ENCODE measurements at regions not wholly inside any gene's neighbourhood (a gene's known extent, or its start where the extent isn't known, plus 50 kb on each side); places are given as distances from the start of the nearest gene placed in this dataset.

GRCh38 chr20:58043236-58044140 is 185.0 kb downstream of the ANKRD60 start:
- Histone ChIP-seq H4K8ac (ENCODE audit: low read depth, low read length) (no peak overlapping the region), H2BK120ac (ENCODE audit: insufficient read depth, low read length, poor library complexity) (no peak overlapping the region), H3K27ac (ENCODE audit: low read depth, low read length) (no peak overlapping the region), H3K14ac (ENCODE audit: low read length) (no peak overlapping the region), H2BK5ac (ENCODE audit: low read depth, low read length, poor library complexity) (no peak overlapping the region), H3K27me3 (ENCODE audit: insufficient read depth, low read length) (no peaks in the 10 kb centered on the region), H4K12ac (ENCODE audit: low read depth, low read length) (no peak overlapping the region), H3K18ac (ENCODE audit: low read length) (no peak overlapping the region), H3K79me1 (ENCODE audit: low read length) (no peaks in the 10 kb centered on the region), H3K9me3 (ENCODE audit: insufficient read depth, low read depth, low read length) (no peaks in the 10 kb centered on the region), H3K4ac (ENCODE audit: low read depth, low read length) (no peak overlapping the region), H4K91ac (ENCODE audit: low read depth, low read length) (no peak overlapping the region), H2AK5ac (ENCODE audit: low read length) (no peak overlapping the region), H2AFZ (ENCODE audit: insufficient read depth, low read length, poor library complexity) (no peak overlapping the region), H3K36me3 (ENCODE audit: control insufficient read depth in 1 of 2, insufficient read depth in 2 of 2, low read length in 2 of 2) (no peaks in the 10 kb centered on the region), H3K23ac (ENCODE audit: low read length) (no peak overlapping the region), H3K4me1 (ENCODE audit: control insufficient read depth in 1 of 2, insufficient read depth in 2 of 2, low read length in 2 of 2) (no peaks in the 10 kb centered on the region), H2BK12ac (ENCODE audit: low read length) (no peak overlapping the region), H3K4me3 (ENCODE audit: low read depth, low read length) (no peak overlapping the region), H3K79me2 (ENCODE audit: control insufficient read depth, insufficient read depth, low read length, poor library complexity) (no peaks in the 10 kb centered on the region), H3K9ac (ENCODE audit: low read length) (no peak overlapping the region), H3K4me2 (ENCODE audit: low read length) (no peak overlapping the region)
- no CpG with 5 or more reads among the region's 17 CpGs for WGBS (ENCODE audit: extremely low coverage, insufficient coverage, insufficient read length)
- DNase-seq: no peak

DNA sequence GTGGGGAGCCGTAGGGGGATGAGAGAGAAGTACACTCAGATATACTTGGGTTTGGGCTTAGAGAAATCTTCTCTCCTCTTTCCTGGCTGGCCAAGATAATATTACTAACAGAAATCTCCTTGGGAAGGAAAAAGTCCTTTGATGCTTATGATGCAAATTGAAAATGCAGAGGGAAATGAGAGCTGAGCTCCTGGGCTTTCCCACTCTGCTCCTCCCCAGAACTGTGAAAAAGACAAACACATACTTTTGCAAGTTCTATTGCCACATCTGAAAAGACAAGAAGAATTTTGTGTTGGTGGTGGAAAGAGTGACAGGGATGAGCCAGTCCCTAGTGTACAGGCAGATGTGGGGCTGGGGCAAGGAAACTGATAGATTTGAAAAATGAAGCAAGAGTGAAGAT is 185.9 kb downstream of the ANKRD60 start:
- H3K9me3 ChIP-seq (ENCODE audit: insufficient read depth, low read depth, low read length): no peaks in the 10 kb centered on the region
- no peak overlapping the region for H4K8ac ChIP-seq (ENCODE audit: low read depth, low read length)
- H2AK5ac ChIP-seq (ENCODE audit: low read length): no peak overlapping the region
- no peak overlapping the region for H3K23ac ChIP-seq (ENCODE audit: low read length)
- H3K4ac ChIP-seq (ENCODE audit: low read depth, low read length): no peak overlapping the region
- H3K4me3 ChIP-seq (ENCODE audit: low read depth, low read length): no peak overlapping the region
- DNase-seq: no peak
- no peak overlapping the region for H3K27ac ChIP-seq (ENCODE audit: low read depth, low read length)
- no peak overlapping the region for H3K9ac ChIP-seq (ENCODE audit: low read length)
- no peaks in the 10 kb centered on the region for H3K27me3 ChIP-seq (ENCODE audit: insufficient read depth, low read length)
- no peak overlapping the region for H4K91ac ChIP-seq (ENCODE audit: low read depth, low read length)
- WGBS (ENCODE audit: extremely low coverage, insufficient coverage, insufficient read length): no CpG with 5 or more reads among the region's 1 CpG
- no peak overlapping the region for H2BK5ac ChIP-seq (ENCODE audit: low read depth, low read length, poor library complexity)
- no peak overlapping the region for H3K4me2 ChIP-seq (ENCODE audit: low read length)
- H3K4me1 ChIP-seq (ENCODE audit: control insufficient read depth in 1 of 2, insufficient read depth in 2 of 2, low read length in 2 of 2): no peaks in the 10 kb centered on the region
- no peak overlapping the region for H2AFZ ChIP-seq (ENCODE audit: insufficient read depth, low read length, poor library complexity)
- H2BK120ac ChIP-seq (ENCODE audit: insufficient read depth, low read length, poor library complexity): no peak overlapping the region
- H4K12ac ChIP-seq (ENCODE audit: low read depth, low read length): no peak overlapping the region
- no peaks in the 10 kb centered on the region for H3K79me1 ChIP-seq (ENCODE audit: low read length)
- no peaks in the 10 kb centered on the region for H3K79me2 ChIP-seq (ENCODE audit: control insufficient read depth, insufficient read depth, low read length, poor library complexity)
- H2BK12ac ChIP-seq (ENCODE audit: low read length): no peak overlapping the region
- H3K14ac ChIP-seq (ENCODE audit: low read length): no peak overlapping the region
- no peaks in the 10 kb centered on the region for H3K36me3 ChIP-seq (ENCODE audit: control insufficient read depth in 1 of 2, insufficient read depth in 2 of 2, low read length in 2 of 2)
- no peak overlapping the region for H3K18ac ChIP-seq (ENCODE audit: low read length)

DNA sequence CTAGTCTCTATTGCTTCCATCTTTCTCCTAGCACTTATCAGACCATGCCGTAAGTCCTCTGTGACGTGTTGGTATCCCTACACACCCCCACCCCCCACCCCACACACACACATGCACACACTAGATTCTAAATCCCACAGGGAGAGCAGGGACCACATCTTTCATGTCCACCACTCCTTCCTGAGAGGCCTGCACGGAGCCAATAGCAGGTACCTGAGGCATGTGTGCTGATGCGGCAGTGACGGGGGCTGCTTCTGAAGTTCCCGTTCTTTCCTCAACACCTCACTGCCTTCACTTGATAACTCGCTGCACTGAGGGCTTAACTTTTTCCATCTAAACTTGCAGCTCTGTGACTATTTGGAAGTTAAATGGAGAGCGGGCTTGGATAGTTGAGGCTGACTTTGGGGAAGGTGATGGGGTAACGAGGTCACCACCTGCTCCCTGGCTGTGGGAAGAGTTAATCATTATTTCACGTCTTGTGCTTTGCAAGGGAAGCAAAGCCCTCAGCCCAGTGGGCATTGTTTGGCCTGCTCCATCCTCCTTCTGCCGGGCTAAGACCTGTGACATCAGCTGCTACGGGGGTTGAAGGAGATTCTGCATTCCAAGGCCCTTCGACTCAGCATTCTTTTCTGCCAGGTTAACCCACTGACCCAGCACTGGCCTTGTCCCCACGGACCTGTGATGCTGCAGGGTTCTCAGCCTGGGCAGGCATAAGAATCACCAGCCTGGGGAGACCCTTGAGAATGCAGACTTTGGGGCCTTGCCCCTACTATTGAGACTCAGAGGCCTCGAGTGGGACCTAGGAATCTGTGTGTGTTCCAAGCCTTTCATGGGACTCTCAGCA is 187.8 kb downstream of the ANKRD60 start:
- Histone ChIP-seq H3K14ac (ENCODE audit: low read length) (no peak overlapping the region), H2BK5ac (ENCODE audit: low read depth, low read length, poor library complexity) (no peak overlapping the region)

DNA sequence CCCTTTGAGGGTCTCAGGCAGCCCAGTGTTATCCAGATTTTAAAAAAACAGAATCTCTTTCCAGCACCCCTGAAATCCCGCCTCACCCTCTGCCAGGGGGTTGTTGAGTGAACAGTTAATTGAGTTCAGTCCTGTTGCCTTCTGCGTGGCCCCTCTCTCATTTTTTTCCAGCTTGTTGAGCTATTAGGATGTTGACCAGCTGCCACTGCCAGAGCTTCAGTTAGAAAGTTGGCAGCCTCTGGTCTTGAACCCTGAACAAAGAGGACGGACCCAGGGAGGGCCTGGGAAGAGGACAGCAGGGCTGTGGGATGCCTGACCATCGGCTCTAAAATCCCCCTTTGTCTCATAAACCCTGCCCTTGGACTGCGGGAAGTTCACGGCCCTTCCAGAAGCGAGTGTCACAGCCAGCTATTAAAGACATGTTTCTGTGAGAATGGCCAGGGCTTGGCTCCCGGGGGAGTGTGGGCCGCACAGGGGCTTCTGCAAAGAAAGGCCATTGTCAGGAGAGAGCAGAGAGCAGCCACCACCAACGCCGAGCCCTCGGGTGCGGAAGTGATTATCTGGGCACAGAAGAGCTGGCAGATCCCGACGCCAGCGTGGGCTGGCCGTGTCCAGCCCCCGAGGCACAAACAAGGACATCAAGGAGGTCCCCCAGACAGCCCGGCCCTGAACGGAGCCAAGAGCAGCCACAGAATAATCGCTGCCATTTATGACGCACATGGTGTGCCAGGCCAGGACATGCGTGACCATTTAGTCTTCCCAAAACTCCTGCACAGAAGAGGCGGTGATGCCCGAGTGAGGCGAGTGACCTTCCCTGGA is 189.0 kb downstream of the ANKRD60 start:
- H2BK120ac ChIP-seq (ENCODE audit: insufficient read depth, low read length, poor library complexity): no peak overlapping the region
- no peaks in the 10 kb centered on the region for H3K36me3 ChIP-seq (ENCODE audit: control insufficient read depth in 1 of 2, insufficient read depth in 2 of 2, low read length in 2 of 2)
- H2AK5ac ChIP-seq (ENCODE audit: low read length): no peak overlapping the region
- H3K18ac ChIP-seq (ENCODE audit: low read length): no peak overlapping the region
- H3K9me3 ChIP-seq (ENCODE audit: insufficient read depth, low read depth, low read length): no peaks in the 10 kb centered on the region
- DNase-seq: no peak
- H3K27ac ChIP-seq (ENCODE audit: low read depth, low read length): no peak overlapping the region
- no peaks in the 10 kb centered on the region for H3K79me1 ChIP-seq (ENCODE audit: low read length)
- H3K4ac ChIP-seq (ENCODE audit: low read depth, low read length): no peak overlapping the region
- whole genome bisulfite sequencing (ENCODE audit: extremely low coverage, insufficient coverage, insufficient read length): no CpG with 5 or more reads among the region's 26 CpGs
- H3K4me1 ChIP-seq (ENCODE audit: control insufficient read depth in 1 of 2, insufficient read depth in 2 of 2, low read length in 2 of 2): no peaks in the 10 kb centered on the region
- H3K79me2 ChIP-seq (ENCODE audit: control insufficient read depth, insufficient read depth, low read length, poor library complexity): no peaks in the 10 kb centered on the region
- H3K4me3 ChIP-seq (ENCODE audit: low read depth, low read length): no peak overlapping the region
- H2BK5ac ChIP-seq (ENCODE audit: low read depth, low read length, poor library complexity): no peak overlapping the region
- no peaks in the 10 kb centered on the region for H3K27me3 ChIP-seq (ENCODE audit: insufficient read depth, low read length)
- no peak overlapping the region for H3K9ac ChIP-seq (ENCODE audit: low read length)
- H3K14ac ChIP-seq (ENCODE audit: low read length): no peak overlapping the region
- no peak overlapping the region for H4K91ac ChIP-seq (ENCODE audit: low read depth, low read length)
- no peak overlapping the region for H3K23ac ChIP-seq (ENCODE audit: low read length)
- no peak overlapping the region for H4K12ac ChIP-seq (ENCODE audit: low read depth, low read length)
- H3K4me2 ChIP-seq (ENCODE audit: low read length): no peak overlapping the region
- H2AFZ ChIP-seq (ENCODE audit: insufficient read depth, low read length, poor library complexity): no peak overlapping the region
- no peak overlapping the region for H2BK12ac ChIP-seq (ENCODE audit: low read length)
- H4K8ac ChIP-seq (ENCODE audit: low read depth, low read length): no peak overlapping the region

More for the DNA sequence above, 187.8 kb downstream of the ANKRD60 start:
- Histone ChIP-seq H3K79me2 (ENCODE audit: control insufficient read depth, insufficient read depth, low read length, poor library complexity) (no peaks in the 10 kb centered on the region), H3K79me1 (ENCODE audit: low read length) (no peaks in the 10 kb centered on the region), H2BK120ac (ENCODE audit: insufficient read depth, low read length, poor library complexity) (no peak overlapping the region), H3K4ac (ENCODE audit: low read depth, low read length) (no peak overlapping the region), H3K9ac (ENCODE audit: low read length) (no peak overlapping the region), H3K23ac (ENCODE audit: low read length) (no peak overlapping the region), H4K91ac (ENCODE audit: low read depth, low read length) (no peak overlapping the region), H2AFZ (ENCODE audit: insufficient read depth, low read length, poor library complexity) (no peak overlapping the region), H3K36me3 (ENCODE audit: control insufficient read depth in 1 of 2, insufficient read depth in 2 of 2, low read length in 2 of 2) (no peaks in the 10 kb centered on the region), H4K12ac (ENCODE audit: low read depth, low read length) (no peak overlapping the region), H3K4me3 (ENCODE audit: low read depth, low read length) (no peak overlapping the region), H2BK12ac (ENCODE audit: low read length) (no peak overlapping the region), H3K27ac (ENCODE audit: low read depth, low read length) (no peak overlapping the region), H3K9me3 (ENCODE audit: insufficient read depth, low read depth, low read length) (no peaks in the 10 kb centered on the region), H2AK5ac (ENCODE audit: low read length) (no peak overlapping the region), H3K4me1 (ENCODE audit: control insufficient read depth in 1 of 2, insufficient read depth in 2 of 2, low read length in 2 of 2) (no peaks in the 10 kb centered on the region), H3K18ac (ENCODE audit: low read length) (no peak overlapping the region), H3K4me2 (ENCODE audit: low read length) (no peak overlapping the region), H3K27me3 (ENCODE audit: insufficient read depth, low read length) (no peaks in the 10 kb centered on the region), H4K8ac (ENCODE audit: low read depth, low read length) (no peak overlapping the region)
- DNase-seq: no peak
- WGBS (ENCODE audit: extremely low coverage, insufficient coverage, insufficient read length): no CpG with 5 or more reads among the region's 15 CpGs
